ENCODE measurements at regions not wholly inside any gene's neighbourhood (a gene's known extent, or its start where the extent isn't known, plus 50 kb on each side); places are given as distances from the start of the nearest gene placed in this dataset.

GRCh38 chr2:147501968-147502367 lies 342.9 kb upstream of the ACVR2A start:
- 92 to 93% methylated on average over 4 of the region's 4 CpGs for WGBS, 2 donors (ENCODE audit: low coverage in 1 of 2)
- Histone ChIP-seq H3K27ac (no peak overlapping the region), H3K4me1 (peaks cover 0 to 10% (median 0%) of the 10 kb centered on the region in 3 donors), H3K27me3 (no peaks in the 10 kb centered on the region), H3K4me3 (no peak overlapping the region), H3K9me3 (no peaks in the 10 kb centered on the region), H3K36me3 (no peaks in the 10 kb centered on the region)
- ATAC-seq, result no peak
- TF ChIP-seq POLR2A (IDR thresholded peaks at IDR 0.05) (no peak), EP300 (IDR thresholded peaks at IDR 0.05) (no peak), POLR2AphosphoS5 (IDR thresholded peaks at IDR 0.05) (no peak)

DNA sequence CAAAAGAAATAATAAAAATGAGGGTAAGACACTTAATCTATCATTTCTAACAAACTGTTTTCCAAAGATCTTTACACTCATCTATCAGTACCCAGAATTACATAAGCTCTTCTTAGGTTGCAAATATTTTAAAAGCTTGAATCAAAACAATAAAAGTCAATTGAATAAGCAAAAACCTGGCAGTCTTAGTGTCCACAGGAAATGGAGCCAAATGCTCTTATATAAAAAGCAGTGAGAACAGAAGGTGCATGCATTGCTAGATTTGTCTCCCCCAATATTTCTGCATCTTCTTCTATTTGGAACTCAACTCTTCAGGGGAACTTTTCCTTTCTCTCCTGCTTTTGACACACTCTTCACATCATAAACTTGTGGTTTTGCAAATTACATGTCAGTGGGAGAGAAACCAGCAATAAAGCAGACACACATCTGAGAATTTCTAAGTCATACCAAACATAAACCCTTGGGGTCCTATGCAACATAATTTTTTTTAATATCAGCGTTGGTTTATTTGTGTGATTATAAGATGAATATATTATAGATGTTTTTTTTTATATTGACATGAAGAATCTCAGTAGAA lies 343.9 kb upstream of the ACVR2A start:
- Histone ChIP-seq H3K36me3 (no peaks in the 10 kb centered on the region), H3K27me3 (no peaks in the 10 kb centered on the region), H3K4me1 (peaks cover 0 to 10% (median 0%) of the 10 kb centered on the region in 3 donors), H3K4me3 (no peak overlapping the region), H3K9me3 (no peaks in the 10 kb centered on the region), H3K27ac (no peak overlapping the region)
- WGBS, 2 donors (ENCODE audit: low coverage in 1 of 2), result 33 to 37% methylated on average over 1 of the region's 1 CpG
- no peak for ATAC-seq
- no peak for TF ChIP-seq EP300 (IDR thresholded peaks at IDR 0.05)
- TF ChIP-seq POLR2AphosphoS5 (IDR thresholded peaks at IDR 0.05), result no peak
- no peak for TF ChIP-seq POLR2A (IDR thresholded peaks at IDR 0.05)
- no peak for TF ChIP-seq CTCF (IDR thresholded peaks at IDR 0.05)

GRCh38 chr2:147500229-147500628 lies 344.6 kb upstream of the ACVR2A start:
- Histone ChIP-seq H3K27me3 (no peaks in the 10 kb centered on the region), H3K4me3 (no peak overlapping the region), H3K9me3 (no peaks in the 10 kb centered on the region), H3K36me3 (no peaks in the 10 kb centered on the region), H3K27ac (no peak overlapping the region), H3K4me1 (peaks cover 0 to 10% (median 0%) of the 10 kb centered on the region in 3 donors)
- ATAC-seq, result no peak
- TF ChIP-seq CTCF (IDR thresholded peaks at IDR 0.05), result no peak
- no peak for TF ChIP-seq POLR2AphosphoS5 (IDR thresholded peaks at IDR 0.05)
- 56 to 74% methylated on average over 3 of the region's 3 CpGs for WGBS, 2 donors (ENCODE audit: low coverage in 1 of 2)

- Histone ChIP-seq H3K4me1 (peaks cover 0 to 10% (median 0%) of the 10 kb centered on the region in 3 donors), H3K36me3 (no peaks in the 10 kb centered on the region), H3K27me3 (no peaks in the 10 kb centered on the region), H3K9me3 (no peaks in the 10 kb centered on the region), H3K4me3 (no peak overlapping the region), H3K27ac (no peak overlapping the region)
- ATAC-seq, result no peak
- 79 to 90% methylated on average over 2 of the region's 2 CpGs for WGBS, 2 donors (ENCODE audit: low coverage in 1 of 2)
- TF ChIP-seq POLR2AphosphoS5 (IDR thresholded peaks at IDR 0.05) (no peak), POLR2A (IDR thresholded peaks at IDR 0.05) (no peak), EP300 (IDR thresholded peaks at IDR 0.05) (no peak), CTCF (IDR thresholded peaks at IDR 0.05) (no peak)
Measured at GRCh38 chr2:147499785-147500184, 345.0 kb upstream of the ACVR2A start.

DNA sequence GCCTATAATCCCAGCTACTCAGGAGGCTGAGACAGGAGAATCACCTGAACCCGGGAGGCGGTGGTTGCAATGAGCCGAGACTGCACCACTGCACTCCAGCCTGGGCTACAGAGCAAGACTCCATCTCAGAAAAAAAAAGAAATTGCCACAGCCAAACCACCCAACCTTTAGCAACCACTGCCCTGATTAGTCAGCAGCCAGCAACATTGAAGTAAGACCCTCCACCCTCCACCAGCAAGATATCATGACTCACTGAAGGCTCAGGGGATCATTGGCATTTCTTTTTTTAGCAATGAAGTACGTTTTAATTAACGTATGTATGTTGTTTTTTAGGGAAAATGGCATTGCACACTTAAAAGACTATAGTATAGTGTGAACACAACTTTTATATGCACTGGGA lies 349.1 kb upstream of the ACVR2A start:
- no peak for ATAC-seq
- no peak overlapping the region for H3K27ac ChIP-seq
- 72 to 86% methylated on average over 2 of the region's 5 CpGs for WGBS, 2 donors (ENCODE audit: low coverage in 1 of 2)

More for the DNA sequence above, 349.1 kb upstream of the ACVR2A start:
- no peaks in the 10 kb centered on the region for H3K9me3 ChIP-seq
- H3K27me3 ChIP-seq, result no peaks in the 10 kb centered on the region
- TF ChIP-seq EP300 (IDR thresholded peaks at IDR 0.05) (no peak), CTCF (IDR thresholded peaks at IDR 0.05) (no peak), POLR2A (IDR thresholded peaks at IDR 0.05) (no peak)
- H3K36me3 ChIP-seq, result no peaks in the 10 kb centered on the region
- H3K4me3 ChIP-seq, result no peak overlapping the region
- no peaks in the 10 kb centered on the region for H3K4me1 ChIP-seq
